ENCODE measurements at regions not wholly inside any gene's neighbourhood (a gene's known extent, or its start where the extent isn't known, plus 50 kb on each side); places are given as distances from the start of the nearest gene placed in this dataset.

DNA sequence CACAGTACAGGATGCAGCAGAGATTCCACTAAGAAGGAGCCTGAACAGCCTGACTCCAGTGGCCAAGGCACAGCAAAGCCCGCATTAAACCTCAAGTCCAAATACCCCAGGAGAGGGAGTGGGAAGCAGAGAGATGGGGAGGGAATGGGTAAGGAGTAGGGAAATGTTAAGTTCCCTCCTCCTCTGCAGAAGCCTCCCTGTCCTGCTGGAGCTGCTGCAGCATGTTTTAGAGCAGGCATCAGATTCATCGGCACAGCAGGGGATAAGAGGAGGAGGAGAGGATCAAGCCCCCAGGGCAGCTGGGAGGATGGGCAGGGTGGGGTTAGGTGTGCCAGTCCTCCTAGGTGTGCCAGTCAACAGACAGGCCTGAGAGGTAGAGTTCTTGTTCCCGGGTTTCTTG, 709.7 kb downstream of the PTPRU start:
- TF ChIP-seq, protein P1, sequence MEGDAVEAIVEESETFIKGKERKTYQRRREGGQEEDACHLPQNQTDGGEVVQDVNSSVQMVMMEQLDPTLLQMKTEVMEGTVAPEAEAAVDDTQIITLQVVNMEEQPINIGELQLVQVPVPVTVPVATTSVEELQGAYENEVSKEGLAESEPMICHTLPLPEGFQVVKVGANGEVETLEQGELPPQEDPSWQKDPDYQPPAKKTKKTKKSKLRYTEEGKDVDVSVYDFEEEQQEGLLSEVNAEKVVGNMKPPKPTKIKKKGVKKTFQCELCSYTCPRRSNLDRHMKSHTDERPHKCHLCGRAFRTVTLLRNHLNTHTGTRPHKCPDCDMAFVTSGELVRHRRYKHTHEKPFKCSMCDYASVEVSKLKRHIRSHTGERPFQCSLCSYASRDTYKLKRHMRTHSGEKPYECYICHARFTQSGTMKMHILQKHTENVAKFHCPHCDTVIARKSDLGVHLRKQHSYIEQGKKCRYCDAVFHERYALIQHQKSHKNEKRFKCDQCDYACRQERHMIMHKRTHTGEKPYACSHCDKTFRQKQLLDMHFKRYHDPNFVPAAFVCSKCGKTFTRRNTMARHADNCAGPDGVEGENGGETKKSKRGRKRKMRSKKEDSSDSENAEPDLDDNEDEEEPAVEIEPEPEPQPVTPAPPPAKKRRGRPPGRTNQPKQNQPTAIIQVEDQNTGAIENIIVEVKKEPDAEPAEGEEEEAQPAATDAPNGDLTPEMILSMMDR (optimal IDR thresholded peaks at IDR 0.05 in 1 of 3, IDR thresholded peaks at IDR 0.05 in 1 of 3, conservative IDR thresholded peaks at IDR 0.05 in 1 of 3; ENCODE audit: extremely low read depth in 1 of 3, insufficient read depth in 2 of 3, low read length in 3 of 3) = no peak
- TF ChIP-seq EZH2 (IDR thresholded peaks at IDR 0.05; ENCODE audit: low read length) = no peak

Measured in keratinocyte (primary cell).